Bronchial epithelial cell (primary cell): ENCODE measurements at regions not wholly inside any gene's neighbourhood (a gene's known extent, or its start where the extent isn't known, plus 50 kb on each side); places are given as distances from the start of the nearest gene placed in this dataset.
"Not testable (repeated sequence)": the region's sequence is repeated elsewhere in the genome, so short reads cannot be mapped to it uniquely, and the experiment has no call there.

Experiments used
- DNase-seq: peaks from one replicate; pipeline ENCODE4 v3.0.0-alpha.2; 2010; ENCODE audit warnings: low read depth
- FAIRE-seq: peaks from 2 replicates; lab custom pipeline; 2011; peaks lifted over from hg19 to GRCh38; lab: Jason Lieb, UNC
- H3K27me3 ChIP-seq: 2 replicates; pipeline ENCODE4 v1.5.1; 2011; ENCODE audit warnings: low read length; ENCODE audit not compliant: control insufficient read depth, insufficient read depth
- H3K36me3 ChIP-seq: 2 replicates; pipeline ENCODE4 v1.5.1; 2011; ENCODE audit warnings: low read length; ENCODE audit not compliant: control insufficient read depth, insufficient read depth
- H3K4me3 ChIP-seq: 2 replicates; pipeline ENCODE4 v1.5.1; 2011; ENCODE audit warnings: mild to moderate bottlenecking, low read depth, low read length, control low read depth
- CTCF ChIP-seq: IDR thresholded peaks from 2 replicates; pipeline ENCODE4 v1.5.1; 2011; ENCODE audit warnings: mild to moderate bottlenecking, moderate library complexity, low read length, control low read depth, inconsistent platforms; ENCODE audit not compliant: insufficient read depth, severe bottlenecking

GRCh38 chr7:4527988-4528636 is 154.0 kb upstream of the FOXK1 start:
- FAIRE-seq (no peak), DNase-seq (no peak)
- TF ChIP-seq CTCF = no peak
- no peaks in the 10 kb centered on the region for H3K36me3 ChIP-seq
- no peak overlapping the region for H3K4me3 ChIP-seq
- no peaks in the 10 kb centered on the region for H3K27me3 ChIP-seq

- DNase-seq (no peak), FAIRE-seq (no peak)
- H3K27me3 ChIP-seq = no peaks in the 10 kb centered on the region
- H3K4me3 ChIP-seq = no peak overlapping the region
- TF ChIP-seq CTCF = no peak
- no peaks in the 10 kb centered on the region for H3K36me3 ChIP-seq
Observed at GRCh38 chr7:4531236-4531635, 150.9 kb upstream of the FOXK1 start.

- not testable (repeated sequence) for H3K36me3 ChIP-seq, FAIRE-seq, H3K27me3 ChIP-seq, H3K4me3 ChIP-seq, DNase-seq
Observed at GRCh38 chr7:4533339-4533738, 148.8 kb upstream of the FOXK1 start.

GRCh38 chr7:4549681-4550080 is 132.4 kb upstream of the FOXK1 start:
- no peaks in the 10 kb centered on the region for H3K27me3 ChIP-seq
- H3K36me3 ChIP-seq = no peaks in the 10 kb centered on the region
- TF ChIP-seq CTCF = no peak
- no peak overlapping the region for H3K4me3 ChIP-seq
- DNase-seq = no peak
- no peak for FAIRE-seq

- H3K27me3 ChIP-seq = no peaks in the 10 kb centered on the region
- H3K36me3 ChIP-seq = no peaks in the 10 kb centered on the region
- no peak for FAIRE-seq
- TF ChIP-seq CTCF = no peak
- H3K4me3 ChIP-seq = no peak overlapping the region
- no peak for DNase-seq
Observed at GRCh38 chr7:4550117-4550516, 132.0 kb upstream of the FOXK1 start.

- Histone ChIP-seq H3K4me3 (no peak overlapping the region), H3K36me3 (no peaks in the 10 kb centered on the region), H3K27me3 (no peaks in the 10 kb centered on the region)
- no peak for FAIRE-seq
- TF ChIP-seq CTCF = no peak
- no peak for DNase-seq
Observed at GRCh38 chr7:4552985-4553384, 129.1 kb upstream of the FOXK1 start.
